IPS-18a (cell line): ENCODE measurements at regions not wholly inside any gene's neighbourhood (a gene's known extent, or its start where the extent isn't known, plus 50 kb on each side); places are given as distances from the start of the nearest gene placed in this dataset.
"Not testable (repeated sequence)": the region's sequence is repeated elsewhere in the genome, so short reads cannot be mapped to it uniquely, and the experiment has no call there.

ENCODE experiments used
- H3K27ac ChIP-seq: one replicate; pipeline ENCODE4 v1.5.1; 2013; ENCODE audit warnings: low read length
- H3K27me3 ChIP-seq: one replicate; pipeline ENCODE4 v1.6.1; 2013; ENCODE audit warnings: mild to moderate bottlenecking, low read length; ENCODE audit not compliant: control insufficient read depth, insufficient read depth
- H3K36me3 ChIP-seq: one replicate; pipeline ENCODE4 v1.6.1; 2013; ENCODE audit warnings: low read depth, low read length; ENCODE audit not compliant: control insufficient read depth
- H3K4me1 ChIP-seq: one replicate; pipeline ENCODE4 v1.6.1; 2013; ENCODE audit warnings: low read depth, low read length; ENCODE audit not compliant: control insufficient read depth
- H3K4me3 ChIP-seq: one replicate; pipeline ENCODE4 v1.5.1; 2013; ENCODE audit warnings: low read length
- H3K9ac ChIP-seq: one replicate; pipeline ENCODE4 v1.6.1; 2013; ENCODE audit warnings: mild to moderate bottlenecking, low read length, moderate library complexity
- H3K9me3 ChIP-seq: one replicate; pipeline ENCODE4 v1.6.1; 2013; ENCODE audit warnings: low read depth, low read length; ENCODE audit not compliant: control insufficient read depth

- no peak overlapping the region for H3K9ac ChIP-seq
- H3K4me3 ChIP-seq, result no peak overlapping the region
- H3K9me3 ChIP-seq, result no peaks in the 10 kb centered on the region
- no peak overlapping the region for H3K27ac ChIP-seq
- H3K27me3 ChIP-seq, result no peaks in the 10 kb centered on the region
- peaks cover 5% of the 10 kb centered on the region for H3K4me1 ChIP-seq
- no peaks in the 10 kb centered on the region for H3K36me3 ChIP-seq
Observed at GRCh38 chr1:56255516-56256152, 323.7 kb downstream of the PLPP3 start.

DNA sequence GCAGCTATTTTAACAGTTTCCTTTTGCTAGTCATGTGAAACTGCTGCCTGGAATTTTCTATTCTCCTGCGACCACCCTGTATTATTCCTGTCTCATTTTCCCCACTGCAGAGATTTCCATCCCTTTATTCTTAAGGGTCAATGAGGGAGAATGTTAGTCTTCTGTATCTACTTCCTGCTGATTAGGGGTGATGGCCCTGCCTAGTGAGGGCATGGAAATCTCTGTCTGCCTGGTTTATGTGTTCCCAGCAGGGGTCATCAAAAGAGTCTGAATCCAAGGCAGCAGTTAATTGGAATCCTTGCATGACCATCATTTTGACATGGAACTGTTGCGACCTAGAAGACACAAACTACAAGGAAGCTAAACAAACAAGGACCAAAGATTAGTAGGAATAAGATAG, 325.2 kb downstream of the PLPP3 start:
- Histone ChIP-seq H3K4me1 (peaks cover 8% of the 10 kb centered on the region), H3K27me3 (no peaks in the 10 kb centered on the region), H3K27ac (no peak overlapping the region), H3K36me3 (no peaks in the 10 kb centered on the region), H3K9ac (no peak overlapping the region), H3K4me3 (no peak overlapping the region), H3K9me3 (no peaks in the 10 kb centered on the region)

DNA sequence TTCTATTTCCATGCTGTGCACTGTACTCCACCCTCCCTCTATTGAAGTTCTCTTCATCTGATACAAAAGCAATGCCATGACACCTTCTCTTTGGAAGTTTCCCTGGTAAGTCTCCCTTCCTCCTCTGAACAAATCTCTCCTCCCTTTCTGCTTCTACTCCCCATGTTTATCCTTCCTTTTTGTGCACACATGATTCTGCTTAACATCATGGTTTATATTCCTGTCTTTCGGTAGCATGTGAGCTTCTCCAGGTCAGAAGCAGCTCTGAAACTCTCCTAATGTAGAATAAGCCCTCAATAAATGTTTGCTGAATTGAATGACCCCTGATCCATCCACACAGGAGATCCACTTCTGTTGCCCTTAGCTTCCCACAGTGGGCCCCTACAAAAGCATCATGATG, 328.6 kb downstream of the PLPP3 start:
- no peaks in the 10 kb centered on the region for H3K27me3 ChIP-seq
- no peak overlapping the region for H3K27ac ChIP-seq
- H3K9ac ChIP-seq, result no peak overlapping the region
- H3K9me3 ChIP-seq, result no peaks in the 10 kb centered on the region
- H3K4me1 ChIP-seq, result peaks cover 10% of the 10 kb centered on the region
- H3K36me3 ChIP-seq, result no peaks in the 10 kb centered on the region
- H3K4me3 ChIP-seq, result no peak overlapping the region

GRCh38 chr1:56249234-56249633, 330.1 kb downstream of the PLPP3 start:
- H3K9me3 ChIP-seq, result no peaks in the 10 kb centered on the region
- no peak overlapping the region for H3K9ac ChIP-seq
- no peaks in the 10 kb centered on the region for H3K36me3 ChIP-seq
- no peak overlapping the region for H3K4me3 ChIP-seq
- H3K27me3 ChIP-seq, result no peaks in the 10 kb centered on the region
- H3K4me1 ChIP-seq, result peaks cover 10% of the 10 kb centered on the region
- no peak overlapping the region for H3K27ac ChIP-seq

DNA sequence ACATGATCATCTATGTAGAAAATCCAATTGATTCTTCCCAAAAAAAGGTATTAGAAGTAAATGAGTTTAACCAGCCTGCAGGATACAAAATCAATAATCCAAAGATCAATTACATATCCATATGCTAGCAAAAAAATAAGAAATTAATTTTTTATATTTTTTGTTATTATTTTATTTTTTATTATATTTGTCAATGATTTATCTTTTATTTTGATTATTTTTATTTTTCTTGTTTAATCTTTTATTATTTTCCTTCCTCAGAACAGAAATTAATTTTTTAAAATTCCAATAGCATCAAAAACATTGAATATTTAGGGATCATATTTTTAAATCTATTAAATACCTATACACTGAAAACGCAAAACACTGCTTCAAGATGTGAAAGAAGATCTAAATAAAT, 331.2 kb downstream of the PLPP3 start:
- Histone ChIP-seq H3K9ac (no peak overlapping the region), H3K27ac (no peak overlapping the region), H3K4me3 (no peak overlapping the region), H3K27me3 (no peaks in the 10 kb centered on the region), H3K36me3 (no peaks in the 10 kb centered on the region), H3K9me3 (no peaks in the 10 kb centered on the region), H3K4me1 (peaks cover 10% of the 10 kb centered on the region)

DNA sequence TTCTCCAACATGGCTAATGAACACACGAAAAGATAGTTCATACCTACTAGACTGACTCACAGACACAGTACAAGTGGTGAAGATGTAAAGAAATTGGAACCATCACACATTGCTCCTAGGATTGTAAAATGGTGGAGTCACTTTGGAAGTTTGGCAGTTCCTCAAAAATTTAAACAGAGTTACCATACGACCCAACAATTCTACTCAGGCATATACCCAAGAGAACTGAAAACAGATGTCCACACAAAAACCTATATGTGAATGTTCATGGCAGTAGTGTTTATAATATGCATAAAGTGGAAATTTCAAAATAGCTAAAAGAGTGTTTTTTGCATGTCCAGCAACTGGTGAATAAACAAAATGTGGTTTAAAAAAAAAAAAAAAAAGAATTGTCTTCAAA, 332.6 kb downstream of the PLPP3 start:
- H3K4me3 ChIP-seq, H3K9ac ChIP-seq, H3K4me1 ChIP-seq, H3K27ac ChIP-seq, H3K27me3 ChIP-seq, H3K9me3 ChIP-seq, H3K36me3 ChIP-seq: not testable (repeated sequence)

DNA sequence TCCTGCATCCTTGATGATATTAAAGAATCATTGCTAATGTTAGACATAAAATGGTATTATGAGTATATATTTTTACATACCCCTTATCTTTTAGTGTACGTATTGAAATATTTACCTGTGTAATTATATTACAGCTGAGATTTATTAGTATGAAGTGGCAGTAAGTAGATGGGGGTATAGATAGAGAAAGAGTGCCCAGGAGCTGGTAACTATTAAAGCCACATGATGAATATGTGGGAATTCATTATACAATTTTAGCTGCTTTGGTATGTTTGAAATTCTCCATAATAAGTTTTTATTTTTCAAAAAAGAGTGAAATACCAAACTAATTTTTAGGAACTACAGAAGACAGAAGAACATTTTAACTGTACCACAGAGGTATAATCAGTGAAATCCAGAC, 339.0 kb downstream of the PLPP3 start:
- Histone ChIP-seq H3K9me3 (no peaks in the 10 kb centered on the region), H3K36me3 (no peaks in the 10 kb centered on the region), H3K27me3 (no peaks in the 10 kb centered on the region), H3K4me1 (no peaks in the 10 kb centered on the region), H3K27ac (no peak overlapping the region), H3K4me3 (no peak overlapping the region), H3K9ac (no peak overlapping the region)

GRCh38 chr1:56237491-56238064, 341.8 kb downstream of the PLPP3 start:
- Histone ChIP-seq H3K36me3 (no peaks in the 10 kb centered on the region), H3K9me3 (no peaks in the 10 kb centered on the region), H3K9ac (no peak overlapping the region), H3K4me3 (no peak overlapping the region), H3K4me1 (no peaks in the 10 kb centered on the region), H3K27ac (no peak overlapping the region), H3K27me3 (no peaks in the 10 kb centered on the region)

DNA sequence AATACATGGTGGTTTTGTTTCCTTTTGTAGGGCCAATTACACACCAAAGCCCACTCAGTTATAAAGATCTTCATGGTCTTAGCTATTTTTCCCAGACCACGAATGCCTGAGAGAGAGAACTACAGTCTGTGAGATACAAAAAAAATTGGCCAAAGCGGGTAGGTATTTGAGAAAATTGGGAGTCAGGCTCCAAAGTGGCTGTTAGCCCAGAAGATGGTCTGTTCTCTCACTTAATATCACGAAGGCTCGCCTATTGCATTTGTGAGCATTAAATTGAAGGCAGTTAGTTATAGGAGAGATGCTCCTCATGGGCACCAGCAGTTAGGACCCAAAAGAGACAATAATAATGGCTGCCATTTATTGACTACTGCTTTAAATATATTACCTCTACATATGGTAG, 342.7 kb downstream of the PLPP3 start:
- H3K27me3 ChIP-seq, result no peaks in the 10 kb centered on the region
- H3K27ac ChIP-seq, result no peak overlapping the region
- no peaks in the 10 kb centered on the region for H3K4me1 ChIP-seq

GRCh38 chr1:56235909-56236510, 343.4 kb downstream of the PLPP3 start:
- H3K4me1 ChIP-seq, result no peaks in the 10 kb centered on the region
- no peaks in the 10 kb centered on the region for H3K27me3 ChIP-seq
- no peak overlapping the region for H3K27ac ChIP-seq
- H3K36me3 ChIP-seq, result no peaks in the 10 kb centered on the region
- no peak overlapping the region for H3K9ac ChIP-seq
- H3K4me3 ChIP-seq, result no peak overlapping the region
- no peaks in the 10 kb centered on the region for H3K9me3 ChIP-seq

More for the DNA sequence above, 342.7 kb downstream of the PLPP3 start:
- Histone ChIP-seq H3K9me3 (no peaks in the 10 kb centered on the region), H3K4me3 (no peak overlapping the region), H3K36me3 (no peaks in the 10 kb centered on the region), H3K9ac (no peak overlapping the region)

- no peak overlapping the region for H3K9ac ChIP-seq
- no peaks in the 10 kb centered on the region for H3K9me3 ChIP-seq
- H3K4me3 ChIP-seq, result no peak overlapping the region
- H3K27me3 ChIP-seq, result no peaks in the 10 kb centered on the region
- no peaks in the 10 kb centered on the region for H3K4me1 ChIP-seq
- no peak overlapping the region for H3K27ac ChIP-seq
- H3K36me3 ChIP-seq, result no peaks in the 10 kb centered on the region
Observed at GRCh38 chr1:56229186-56229585, 350.2 kb downstream of the PLPP3 start.

DNA sequence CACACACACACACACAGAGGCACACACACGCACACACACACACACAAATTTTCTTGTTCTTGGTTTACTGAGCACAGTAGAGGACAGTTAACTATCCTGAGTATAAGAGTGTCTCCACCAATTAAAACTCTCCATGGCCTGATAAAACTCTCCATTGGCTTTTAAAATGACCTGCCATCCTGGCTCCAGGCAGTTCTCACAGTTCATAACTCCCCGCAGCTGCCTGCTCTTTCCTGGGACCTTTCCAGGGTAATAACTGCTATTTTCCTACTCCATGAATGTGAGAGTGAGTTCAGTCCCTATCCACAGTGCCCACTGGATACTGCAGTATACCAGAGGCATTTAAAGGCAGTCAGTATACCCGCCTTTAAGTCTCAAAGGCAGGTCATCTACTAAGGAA, 351.5 kb downstream of the PLPP3 start:
- no peak overlapping the region for H3K27ac ChIP-seq
- no peaks in the 10 kb centered on the region for H3K4me1 ChIP-seq
- H3K4me3 ChIP-seq, result no peak overlapping the region
- H3K27me3 ChIP-seq, result no peaks in the 10 kb centered on the region
- H3K9ac ChIP-seq, result no peak overlapping the region
- H3K9me3 ChIP-seq, result no peaks in the 10 kb centered on the region
- H3K36me3 ChIP-seq, result no peaks in the 10 kb centered on the region
